Prostate gland (tissue), 2 donors: ENCODE measurements at regions not wholly inside any gene's neighbourhood (a gene's known extent, or its start where the extent isn't known, plus 50 kb on each side); places are given as distances from the start of the nearest gene placed in this dataset.

ENCODE experiments used
- DNase-seq: peaks from one replicate; pipeline ENCODE4 v3.0.0-alpha.2; 2019; ENCODE audit warnings: low spot score
- H3K27ac ChIP-seq, 2 donors: fragments of 200-600 bp; sonication (generic); 2 replicates each; pipeline ENCODE4 v1.5.1; 2017 to 2019
- H3K27me3 ChIP-seq: fragments of 200-600 bp; sonication (generic); replicated peaks from 2 replicates; pipeline ENCODE4 v1.5.1; 2019; ENCODE audit not compliant: insufficient read depth
- H3K36me3 ChIP-seq, 2 donors: fragments of 200-600 bp; sonication (generic); 1 replicate in 1 of 2; 2 replicates in 1 of 2; pipeline versions ENCODE4 v1.5.1 to v1.8.1; 2017 to 2019
- H3K4me1 ChIP-seq: fragments of 200-600 bp; sonication (generic); replicated peaks from 2 replicates; pipeline ENCODE4 v1.5.1; 2019
- H3K4me3 ChIP-seq, 2 donors: fragments of 200-600 bp; sonication (generic); 2 replicates each; pipeline ENCODE4 v1.5.1; 2017 to 2019
- H3K9me3 ChIP-seq: fragments of 200-600 bp; sonication (generic); 2 replicates; pipeline ENCODE4 v1.5.1; 2017
- CTCF ChIP-seq, 4 experiments: fragments of 200-600 bp in 2 of 4; fragments of 450-650 bp in 2 of 4; sonication (generic) in 2 of 4; IDR thresholded peaks; 1 replicate in 3 of 4; 2 replicates in 1 of 4; pipeline ENCODE4 v1.5.1; 2016 to 2019; ENCODE audit warnings: antibody characterized with exemption in 4 of 4, mild to moderate bottlenecking in 2 of 4, moderate library complexity in 2 of 4
- POLR2A ChIP-seq: fragments of 450-650 bp; IDR thresholded peaks from one replicate; pipeline ENCODE4 v1.6.1; 2016; ENCODE audit warnings: antibody characterized with exemption, mild to moderate bottlenecking
- POLR2AphosphoS5 ChIP-seq: sonication (generic); formaldehyde crosslinking; IDR thresholded peaks from one replicate; pipeline ENCODE4 v1.6.1; 2017; ENCODE audit warnings: antibody characterized with exemption
- WGBS: methylation state at CpG from one replicate; pipeline ENCODE4 v1.1.5; 2018; 5-methylcytosine and 5-hydroxymethylcytosine counted together
- intact Hi-C: fragments of 100-400 bp; cut with DNase I; formaldehyde crosslinking; loops from one replicate; pipeline ENCODE4 v1.14.2; 2022

GRCh38 chr9:2418619-2419018 lies 203.0 kb upstream of the VLDLR start:
- 14% methylated on average over 2 of the region's 2 CpGs for WGBS
- H3K27ac ChIP-seq, result no peak overlapping the region
- no peak overlapping the region for H3K4me3 ChIP-seq
- H3K36me3 ChIP-seq, result no peaks in the 10 kb centered on the region
- H3K27me3 ChIP-seq, result no peaks in the 10 kb centered on the region
- no peak for DNase-seq
- TF ChIP-seq POLR2A (no peak), POLR2AphosphoS5 (no peak), CTCF (IDR thresholded peaks at IDR 0.05) (no peak)
- H3K4me1 ChIP-seq, result no peaks in the 10 kb centered on the region
- intact Hi-C loops, result no loop called here
- no peaks in the 10 kb centered on the region for H3K9me3 ChIP-seq

GRCh38 chr9:2419347-2419746 lies 202.2 kb upstream of the VLDLR start:
- Histone ChIP-seq H3K27me3 (no peaks in the 10 kb centered on the region), H3K9me3 (no peaks in the 10 kb centered on the region), H3K27ac (no peak overlapping the region), H3K4me3 (no peak overlapping the region), H3K36me3 (no peaks in the 10 kb centered on the region), H3K4me1 (no peaks in the 10 kb centered on the region)
- intact Hi-C loops, result no loop called here
- no peak for TF ChIP-seq CTCF (IDR thresholded peaks at IDR 0.05)
- no peak for DNase-seq
- 72% methylated on average over 2 of the region's 2 CpGs for WGBS

- WGBS, result 61% methylated on average over 3 of the region's 3 CpGs
- Histone ChIP-seq H3K4me1 (no peaks in the 10 kb centered on the region), H3K9me3 (no peaks in the 10 kb centered on the region), H3K4me3 (no peak overlapping the region), H3K36me3 (no peaks in the 10 kb centered on the region), H3K27me3 (no peaks in the 10 kb centered on the region), H3K27ac (no peak overlapping the region)
- no peak for TF ChIP-seq CTCF (IDR thresholded peaks at IDR 0.05)
- intact Hi-C loops, result no loop called here
- no peak for DNase-seq
Measured at GRCh38 chr9:2420543-2420942, 201.0 kb upstream of the VLDLR start.

- no peak for DNase-seq
- TF ChIP-seq CTCF (IDR thresholded peaks at IDR 0.05), result no peak
- no peak for TF ChIP-seq POLR2AphosphoS5
- TF ChIP-seq POLR2A, result no peak
- WGBS, result 46% methylated on average over 2 of the region's 2 CpGs
- H3K4me3 ChIP-seq, result no peak overlapping the region
- no peaks in the 10 kb centered on the region for H3K9me3 ChIP-seq
- H3K27ac ChIP-seq, result no peak overlapping the region
- no peaks in the 10 kb centered on the region for H3K4me1 ChIP-seq
- no peaks in the 10 kb centered on the region for H3K27me3 ChIP-seq
- intact Hi-C loops, result no loop called here
- no peaks in the 10 kb centered on the region for H3K36me3 ChIP-seq
Measured at GRCh38 chr9:2424619-2425033, 197.0 kb upstream of the VLDLR start.

- no peaks in the 10 kb centered on the region for H3K36me3 ChIP-seq
- 75% methylated on average over 2 of the region's 2 CpGs for WGBS
- no peak for TF ChIP-seq POLR2A
- TF ChIP-seq CTCF (IDR thresholded peaks at IDR 0.05), result no peak
- no peak for TF ChIP-seq POLR2AphosphoS5
- no peaks in the 10 kb centered on the region for H3K27me3 ChIP-seq
- H3K27ac ChIP-seq, result no peak overlapping the region
- H3K4me1 ChIP-seq, result no peaks in the 10 kb centered on the region
- intact Hi-C loops, result no loop called here
- DNase-seq, result no peak
- no peaks in the 10 kb centered on the region for H3K9me3 ChIP-seq
- no peak overlapping the region for H3K4me3 ChIP-seq
Measured at GRCh38 chr9:2425676-2426075, 195.9 kb upstream of the VLDLR start.
